Sigmoid colon (tissue), 4 donors: ENCODE measurements at regions not wholly inside any gene's neighbourhood (a gene's known extent, or its start where the extent isn't known, plus 50 kb on each side); places are given as distances from the start of the nearest gene placed in this dataset.

Source experiments
- EP300 ChIP-seq, 4 donors: sonication (generic); formaldehyde crosslinking; IDR thresholded peaks; one replicate each; pipeline ENCODE4 v1.6.1; 2017; ENCODE audit warnings: antibody characterized with exemption in 4 of 4
- POLR2A ChIP-seq, 2 donors: fragments of 450-650 bp; IDR thresholded peaks; one replicate each; pipeline ENCODE4 v1.6.1; 2016; ENCODE audit warnings: antibody characterized with exemption in 2 of 2, mild to moderate bottlenecking in 2 of 2, moderate library complexity in 2 of 2
- POLR2AphosphoS5 ChIP-seq, 4 donors: sonication (generic); formaldehyde crosslinking; IDR thresholded peaks; one replicate each; pipeline ENCODE4 v1.6.1; 2017; ENCODE audit warnings: antibody characterized with exemption in 4 of 4
- TF ChIP-seq, protein P1 (sequence below), 4 experiments: fragments of 450-650 bp in 3 of 4; fragments of 200-600 bp in 1 of 4; IDR thresholded peaks; one replicate each; pipeline ENCODE4 v1.5.1; 2016 to 2019; ENCODE audit warnings: antibody characterized with exemption in 4 of 4, mild to moderate bottlenecking in 3 of 4, moderate library complexity in 2 of 4

DNA sequence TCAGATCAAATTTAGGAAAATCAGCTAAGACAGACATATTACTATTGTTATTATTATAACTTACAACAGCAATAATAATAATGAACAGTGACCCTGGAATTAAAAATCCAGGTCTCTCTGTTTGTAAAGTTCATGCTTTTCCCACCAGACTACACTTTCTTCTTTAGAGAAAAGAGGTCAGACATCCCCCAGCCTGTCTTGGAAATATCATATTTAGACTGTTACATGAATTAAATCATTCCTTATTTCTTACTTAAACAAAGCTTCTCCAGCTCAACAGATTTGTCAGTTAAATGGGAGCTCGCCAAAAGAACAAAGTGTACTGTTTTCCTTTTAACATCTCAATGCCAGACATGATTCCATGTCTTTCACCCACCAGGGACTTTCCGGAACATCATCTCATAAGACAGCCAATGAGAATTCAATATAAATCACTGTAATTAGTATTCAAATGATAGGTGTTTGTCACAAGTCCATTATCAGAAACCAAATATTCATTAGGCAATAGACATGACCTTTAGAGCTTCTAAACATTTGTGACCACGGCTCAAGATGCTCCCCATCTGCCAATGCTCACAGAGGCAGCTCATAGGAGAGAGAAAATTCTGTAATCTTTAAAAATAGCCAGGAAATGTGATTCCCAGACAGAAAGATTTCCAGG lies 351.9 kb downstream of the ENC1 start:
- TF ChIP-seq, protein P1, sequence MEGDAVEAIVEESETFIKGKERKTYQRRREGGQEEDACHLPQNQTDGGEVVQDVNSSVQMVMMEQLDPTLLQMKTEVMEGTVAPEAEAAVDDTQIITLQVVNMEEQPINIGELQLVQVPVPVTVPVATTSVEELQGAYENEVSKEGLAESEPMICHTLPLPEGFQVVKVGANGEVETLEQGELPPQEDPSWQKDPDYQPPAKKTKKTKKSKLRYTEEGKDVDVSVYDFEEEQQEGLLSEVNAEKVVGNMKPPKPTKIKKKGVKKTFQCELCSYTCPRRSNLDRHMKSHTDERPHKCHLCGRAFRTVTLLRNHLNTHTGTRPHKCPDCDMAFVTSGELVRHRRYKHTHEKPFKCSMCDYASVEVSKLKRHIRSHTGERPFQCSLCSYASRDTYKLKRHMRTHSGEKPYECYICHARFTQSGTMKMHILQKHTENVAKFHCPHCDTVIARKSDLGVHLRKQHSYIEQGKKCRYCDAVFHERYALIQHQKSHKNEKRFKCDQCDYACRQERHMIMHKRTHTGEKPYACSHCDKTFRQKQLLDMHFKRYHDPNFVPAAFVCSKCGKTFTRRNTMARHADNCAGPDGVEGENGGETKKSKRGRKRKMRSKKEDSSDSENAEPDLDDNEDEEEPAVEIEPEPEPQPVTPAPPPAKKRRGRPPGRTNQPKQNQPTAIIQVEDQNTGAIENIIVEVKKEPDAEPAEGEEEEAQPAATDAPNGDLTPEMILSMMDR (IDR thresholded peaks at IDR 0.05) = no peak
- no peak for TF ChIP-seq POLR2A (IDR thresholded peaks at IDR 0.05)
- peak in 3 of 4 donors; percentile 63 to 78 (median 66) for TF ChIP-seq POLR2AphosphoS5 (IDR thresholded peaks at IDR 0.05)
- TF ChIP-seq EP300 (IDR thresholded peaks at IDR 0.05) = peak in 3 of 4 donors; percentile 41 to 81 (median 43)
